ENCODE measurements at regions not wholly inside any gene's neighbourhood (a gene's known extent, or its start where the extent isn't known, plus 50 kb on each side); places are given as distances from the start of the nearest gene placed in this dataset.

DNA sequence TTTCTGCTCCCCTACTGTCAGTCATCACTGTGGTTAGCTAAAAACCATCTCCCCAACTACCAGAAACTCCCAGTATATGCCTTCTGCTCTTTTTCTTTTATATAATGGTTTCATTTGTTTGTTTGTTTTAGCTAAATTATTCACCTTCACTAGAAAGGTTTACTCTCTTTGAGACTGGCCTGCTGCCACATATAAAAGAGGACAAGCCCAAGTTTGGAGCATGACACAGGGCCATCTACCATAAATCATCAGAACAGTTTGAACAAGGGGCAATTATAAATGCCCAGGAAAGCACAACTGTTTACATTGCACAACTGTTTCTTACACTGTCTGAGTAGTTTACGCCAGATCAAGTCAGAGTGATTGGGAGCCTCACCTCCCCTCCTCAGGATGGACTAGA is 471.0 kb upstream of the PIK3C3 start:
- TF ChIP-seq, protein P1, sequence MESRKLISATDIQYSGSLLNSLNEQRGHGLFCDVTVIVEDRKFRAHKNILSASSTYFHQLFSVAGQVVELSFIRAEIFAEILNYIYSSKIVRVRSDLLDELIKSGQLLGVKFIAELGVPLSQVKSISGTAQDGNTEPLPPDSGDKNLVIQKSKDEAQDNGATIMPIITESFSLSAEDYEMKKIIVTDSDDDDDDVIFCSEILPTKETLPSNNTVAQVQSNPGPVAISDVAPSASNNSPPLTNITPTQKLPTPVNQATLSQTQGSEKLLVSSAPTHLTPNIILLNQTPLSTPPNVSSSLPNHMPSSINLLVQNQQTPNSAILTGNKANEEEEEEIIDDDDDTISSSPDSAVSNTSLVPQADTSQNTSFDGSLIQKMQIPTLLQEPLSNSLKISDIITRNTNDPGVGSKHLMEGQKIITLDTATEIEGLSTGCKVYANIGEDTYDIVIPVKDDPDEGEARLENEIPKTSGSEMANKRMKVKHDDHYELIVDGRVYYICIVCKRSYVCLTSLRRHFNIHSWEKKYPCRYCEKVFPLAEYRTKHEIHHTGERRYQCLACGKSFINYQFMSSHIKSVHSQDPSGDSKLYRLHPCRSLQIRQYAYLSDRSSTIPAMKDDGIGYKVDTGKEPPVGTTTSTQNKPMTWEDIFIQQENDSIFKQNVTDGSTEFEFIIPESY (IDR thresholded peaks at IDR 0.05) = no peak
- TF ChIP-seq, protein P2, sequence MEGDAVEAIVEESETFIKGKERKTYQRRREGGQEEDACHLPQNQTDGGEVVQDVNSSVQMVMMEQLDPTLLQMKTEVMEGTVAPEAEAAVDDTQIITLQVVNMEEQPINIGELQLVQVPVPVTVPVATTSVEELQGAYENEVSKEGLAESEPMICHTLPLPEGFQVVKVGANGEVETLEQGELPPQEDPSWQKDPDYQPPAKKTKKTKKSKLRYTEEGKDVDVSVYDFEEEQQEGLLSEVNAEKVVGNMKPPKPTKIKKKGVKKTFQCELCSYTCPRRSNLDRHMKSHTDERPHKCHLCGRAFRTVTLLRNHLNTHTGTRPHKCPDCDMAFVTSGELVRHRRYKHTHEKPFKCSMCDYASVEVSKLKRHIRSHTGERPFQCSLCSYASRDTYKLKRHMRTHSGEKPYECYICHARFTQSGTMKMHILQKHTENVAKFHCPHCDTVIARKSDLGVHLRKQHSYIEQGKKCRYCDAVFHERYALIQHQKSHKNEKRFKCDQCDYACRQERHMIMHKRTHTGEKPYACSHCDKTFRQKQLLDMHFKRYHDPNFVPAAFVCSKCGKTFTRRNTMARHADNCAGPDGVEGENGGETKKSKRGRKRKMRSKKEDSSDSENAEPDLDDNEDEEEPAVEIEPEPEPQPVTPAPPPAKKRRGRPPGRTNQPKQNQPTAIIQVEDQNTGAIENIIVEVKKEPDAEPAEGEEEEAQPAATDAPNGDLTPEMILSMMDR (IDR thresholded peaks at IDR 0.05; ENCODE audit: low read depth, low read length, missing input control) = no peak
- TF ChIP-seq, protein P3, sequence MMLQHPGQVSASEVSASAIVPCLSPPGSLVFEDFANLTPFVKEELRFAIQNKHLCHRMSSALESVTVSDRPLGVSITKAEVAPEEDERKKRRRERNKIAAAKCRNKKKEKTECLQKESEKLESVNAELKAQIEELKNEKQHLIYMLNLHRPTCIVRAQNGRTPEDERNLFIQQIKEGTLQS (IDR thresholded peaks at IDR 0.05) = no peak
- no peak for TF ChIP-seq JUND (IDR thresholded peaks at IDR 0.05)

Measured in liver (tissue), 3 donors.